ENCODE measurements at regions not wholly inside any gene's neighbourhood (a gene's known extent, or its start where the extent isn't known, plus 50 kb on each side); places are given as distances from the start of the nearest gene placed in this dataset.

GRCh38 chr5:63240063-63240755 is 661.6 kb downstream of the LRRC70 start:
- TF ChIP-seq CTCF (IDR thresholded peaks at IDR 0.05; ENCODE audit: unreplicated experiment): no peak
- Mint-ChIP-seq H3K4me1 (no peaks in the 10 kb centered on the region), H3K36me3 (no peaks in the 10 kb centered on the region), H3K9me3 (peaks cover 4% of the 10 kb centered on the region), H3K27ac (no peak overlapping the region), H3K4me3 (no peak overlapping the region), H3K27me3 (ENCODE audit: low read depth) (no peaks in the 10 kb centered on the region)
- DNase-seq (ENCODE audit: low spot score in 2 of 2, unreplicated experiment in 2 of 2): no peak

- Mint-ChIP-seq H3K4me3 (no peak overlapping the region), H3K36me3 (no peaks in the 10 kb centered on the region), H3K4me1 (peaks cover 1% of the 10 kb centered on the region), H3K27me3 (ENCODE audit: low read depth) (no peaks in the 10 kb centered on the region), H3K9me3 (peaks cover 3% of the 10 kb centered on the region), H3K27ac (no peak overlapping the region)
- no peak for TF ChIP-seq CTCF (IDR thresholded peaks at IDR 0.05; ENCODE audit: unreplicated experiment)
- DNase-seq (ENCODE audit: low spot score in 2 of 2, unreplicated experiment in 2 of 2): no peak
These were observed 655.3 kb downstream of the LRRC70 start for GRCh38 chr5:63233911-63234310.

- Mint-ChIP-seq H3K36me3 (no peaks in the 10 kb centered on the region), H3K4me3 (no peak overlapping the region), H3K27ac (no peak overlapping the region), H3K9me3 (no peaks in the 10 kb centered on the region), H3K27me3 (ENCODE audit: low read depth) (no peaks in the 10 kb centered on the region), H3K4me1 (peaks cover 1% of the 10 kb centered on the region)
- no peak for DNase-seq (ENCODE audit: low spot score in 2 of 2, unreplicated experiment in 2 of 2)
- TF ChIP-seq CTCF (IDR thresholded peaks at IDR 0.05; ENCODE audit: unreplicated experiment): no peak
These were observed 654.7 kb downstream of the LRRC70 start for GRCh38 chr5:63233361-63233760.

- Mint-ChIP-seq H3K4me3 (no peak overlapping the region), H3K9me3 (no peaks in the 10 kb centered on the region), H3K36me3 (no peaks in the 10 kb centered on the region), H3K27me3 (ENCODE audit: low read depth) (no peaks in the 10 kb centered on the region), H3K27ac (no peak overlapping the region), H3K4me1 (peaks cover 1% of the 10 kb centered on the region)
- no peak for DNase-seq (ENCODE audit: low spot score in 2 of 2, unreplicated experiment in 2 of 2)
- no peak for TF ChIP-seq CTCF (IDR thresholded peaks at IDR 0.05; ENCODE audit: unreplicated experiment)
These were observed 652.1 kb downstream of the LRRC70 start for GRCh38 chr5:63230754-63231153.

GRCh38 chr5:63228154-63228553 is 649.5 kb downstream of the LRRC70 start:
- Mint-ChIP-seq H3K27ac (no peak overlapping the region), H3K9me3 (no peaks in the 10 kb centered on the region), H3K4me3 (no peak overlapping the region), H3K4me1 (no peaks in the 10 kb centered on the region), H3K27me3 (ENCODE audit: low read depth) (no peaks in the 10 kb centered on the region), H3K36me3 (no peaks in the 10 kb centered on the region)
- no peak for DNase-seq (ENCODE audit: low spot score in 2 of 2, unreplicated experiment in 2 of 2)
- no peak for TF ChIP-seq CTCF (IDR thresholded peaks at IDR 0.05; ENCODE audit: unreplicated experiment)

GRCh38 chr5:63220244-63220643 is 641.6 kb downstream of the LRRC70 start:
- H3K4me1 Mint-ChIP-seq: no peaks in the 10 kb centered on the region
- H3K9me3 Mint-ChIP-seq: no peaks in the 10 kb centered on the region

More at GRCh38 chr5:63220244-63220643, 641.6 kb downstream of the LRRC70 start:
- DNase-seq (ENCODE audit: low spot score in 2 of 2, unreplicated experiment in 2 of 2): no peak
- Mint-ChIP-seq H3K27me3 (ENCODE audit: low read depth) (no peaks in the 10 kb centered on the region), H3K4me3 (no peak overlapping the region), H3K36me3 (no peaks in the 10 kb centered on the region), H3K27ac (no peak overlapping the region)
- no peak for TF ChIP-seq CTCF (IDR thresholded peaks at IDR 0.05; ENCODE audit: unreplicated experiment)
